ENCODE measurements at regions not wholly inside any gene's neighbourhood (a gene's known extent, or its start where the extent isn't known, plus 50 kb on each side); places are given as distances from the start of the nearest gene placed in this dataset.

- no peak for TF ChIP-seq POLR2A (IDR thresholded peaks at IDR 0.05)
- TF ChIP-seq CTCF (IDR thresholded peaks at IDR 0.05): no peak
These were observed 2677.7 kb downstream of the ARAP2 start for GRCh38 chr4:33566649-33567048.

Data from adrenal gland (tissue), 5 donors.